KOPT-K1 (cell line): ENCODE measurements at regions not wholly inside any gene's neighbourhood (a gene's known extent, or its start where the extent isn't known, plus 50 kb on each side); places are given as distances from the start of the nearest gene placed in this dataset.
"Not testable (repeated sequence)": the region's sequence is repeated elsewhere in the genome, so short reads cannot be mapped to it uniquely, and the experiment has no call there.

Experiments
- H3K27ac ChIP-seq: fragments of 200-600 bp; sonication (generic); 2 replicates; pipeline ENCODE4 v1.5.1; 2016; ENCODE audit warnings: antibody characterized with exemption, mild to moderate bottlenecking, low read depth, low read length; ENCODE audit not compliant: poor library complexity, severe bottlenecking
- H3K36me3 ChIP-seq: fragments of 200-600 bp; sonication (generic); 2 replicates; pipeline ENCODE4 v1.5.1; 2017; ENCODE audit warnings: antibody characterized with exemption, mild to moderate bottlenecking, low read length, moderate library complexity; ENCODE audit not compliant: insufficient read depth
- H3K9me3 ChIP-seq: fragments of 200-600 bp; sonication (generic); 2 replicates; pipeline ENCODE4 v1.5.1; 2017; ENCODE audit warnings: antibody characterized with exemption, low read length, mild to moderate bottlenecking; ENCODE audit not compliant: insufficient read depth, poor library complexity, severe bottlenecking

DNA sequence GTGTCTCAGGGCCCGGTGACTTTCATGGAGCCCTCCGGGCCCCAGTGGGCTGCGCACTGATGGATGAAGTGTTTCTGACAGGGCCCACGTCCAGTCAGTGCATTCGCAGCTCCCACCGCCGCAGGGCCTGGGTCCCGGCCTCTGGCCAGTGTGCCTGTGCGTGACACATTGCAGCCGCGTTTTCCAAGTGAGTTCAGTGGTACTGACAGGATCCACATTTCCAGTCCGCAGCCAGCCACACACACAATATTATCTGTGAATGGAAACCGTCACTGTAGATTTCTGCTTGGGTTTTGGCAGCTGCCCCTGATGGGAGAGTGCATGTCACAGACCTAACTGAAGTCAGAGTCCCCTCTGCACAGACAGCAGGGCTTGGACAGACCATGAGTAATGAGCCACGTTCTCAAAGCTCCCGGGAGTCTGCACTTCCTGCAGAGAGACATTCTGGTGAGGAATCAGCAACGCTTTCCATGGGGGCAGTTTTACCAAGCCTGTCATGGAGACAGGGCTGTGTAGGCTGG lies 171.4 kb downstream of the MYLK4 start:
- Histone ChIP-seq H3K36me3 (no peaks in the 10 kb centered on the region), H3K27ac (no peak overlapping the region), H3K9me3 (no peaks in the 10 kb centered on the region)

DNA sequence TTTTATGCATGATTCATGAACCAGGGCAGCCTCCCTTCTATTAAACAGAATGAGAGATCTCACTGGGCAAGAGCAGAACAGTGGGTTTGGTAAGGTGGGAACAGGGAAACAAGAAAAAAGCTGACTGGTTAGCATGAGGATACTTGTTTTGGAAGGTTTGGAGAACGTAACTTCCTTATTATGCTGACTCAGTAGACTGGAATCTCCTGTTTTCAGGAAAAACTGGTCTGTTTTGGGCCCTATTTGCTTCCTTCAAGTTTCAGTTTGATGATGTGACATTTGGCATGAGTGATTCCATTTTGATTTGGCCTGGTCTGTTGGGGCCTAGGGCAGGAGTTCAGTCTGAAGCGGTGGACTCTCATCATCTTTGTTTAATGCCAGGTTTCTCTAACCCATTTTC lies 172.0 kb downstream of the MYLK4 start:
- H3K36me3 ChIP-seq, result no peaks in the 10 kb centered on the region
- H3K9me3 ChIP-seq, result no peaks in the 10 kb centered on the region
- H3K27ac ChIP-seq, result no peak overlapping the region

DNA sequence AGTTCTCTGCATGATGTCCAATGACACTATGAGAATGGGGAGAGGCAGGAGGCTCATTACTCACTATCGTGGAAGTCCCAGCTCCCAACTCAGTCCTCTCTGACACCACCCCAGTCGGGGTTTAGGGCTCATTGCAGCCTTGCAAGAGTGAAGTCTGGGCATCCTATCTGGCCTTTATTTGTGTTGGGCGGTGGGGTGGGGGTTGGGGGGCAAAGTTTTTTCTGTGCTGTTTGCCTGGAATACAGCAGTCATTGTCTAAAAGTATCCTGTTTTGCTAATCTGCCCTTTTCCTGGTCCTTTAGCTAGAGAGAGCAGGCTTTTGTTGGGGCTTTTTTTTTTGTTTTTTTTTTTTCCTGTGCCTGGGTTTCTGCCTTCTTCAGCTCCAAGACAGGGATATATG lies 174.2 kb downstream of the MYLK4 start:
- H3K27ac ChIP-seq, result no peak overlapping the region
- no peaks in the 10 kb centered on the region for H3K9me3 ChIP-seq
- H3K36me3 ChIP-seq, result no peaks in the 10 kb centered on the region

DNA sequence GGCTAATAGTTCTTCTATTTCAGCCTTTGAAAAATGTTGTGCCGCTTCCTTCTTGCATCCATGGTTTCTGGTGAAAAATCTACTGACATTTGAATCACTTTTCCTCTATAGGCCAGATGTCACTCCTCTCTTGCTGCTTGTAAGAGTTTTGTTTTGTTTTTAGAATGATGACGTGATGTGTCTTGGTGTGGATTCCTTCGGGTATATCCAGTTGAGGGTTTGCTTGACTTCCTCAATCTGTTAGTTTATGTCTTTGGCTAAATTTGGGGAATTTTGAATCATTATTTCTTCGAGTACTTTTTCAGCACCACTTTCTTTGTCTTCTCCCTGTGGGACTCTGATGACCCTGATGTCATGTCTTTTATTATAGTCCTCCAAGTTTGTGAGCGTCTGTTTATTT lies 175.5 kb downstream of the MYLK4 start:
- Histone ChIP-seq H3K27ac (no peak overlapping the region), H3K36me3 (no peaks in the 10 kb centered on the region), H3K9me3 (no peaks in the 10 kb centered on the region)

DNA sequence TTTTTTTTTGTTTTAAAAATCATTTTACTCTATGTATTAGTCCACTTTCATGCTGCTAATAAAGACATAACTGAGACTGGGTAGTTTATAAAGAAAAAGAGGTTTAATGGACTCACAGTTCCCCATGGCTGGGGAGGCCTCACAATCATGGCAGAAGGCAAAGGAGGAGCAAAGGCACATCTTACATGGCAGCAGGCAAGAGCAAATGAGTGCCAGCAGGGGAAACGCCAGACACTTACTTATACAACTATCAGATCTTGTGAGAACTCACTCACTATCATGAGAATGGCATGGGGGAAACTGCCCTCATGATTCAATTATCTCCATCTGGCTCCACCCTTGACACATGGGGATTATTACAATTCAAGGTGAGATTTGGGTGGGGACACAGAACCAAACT lies 181.3 kb downstream of the MYLK4 start:
- H3K36me3 ChIP-seq, H3K9me3 ChIP-seq, H3K27ac ChIP-seq: not testable (repeated sequence)

DNA sequence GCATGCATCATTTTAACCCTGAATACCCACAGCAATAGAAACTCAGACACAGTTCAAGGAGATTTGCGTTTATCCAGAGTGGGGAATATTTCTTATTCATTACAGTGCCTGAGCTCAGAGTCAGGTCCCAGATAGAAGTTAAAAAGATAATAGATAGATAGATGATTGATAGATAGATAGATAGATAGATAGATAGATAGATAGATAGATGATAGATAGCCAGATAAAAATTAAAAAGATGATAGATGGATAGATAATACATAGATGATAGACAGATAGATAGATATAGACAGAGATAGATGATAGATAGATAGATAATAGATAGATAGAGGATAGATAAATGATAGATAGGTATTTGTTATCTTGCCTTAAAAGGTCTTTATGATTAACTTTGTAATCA lies 184.7 kb downstream of the MYLK4 start:
- Histone ChIP-seq H3K36me3 (no peaks in the 10 kb centered on the region), H3K27ac (no peak overlapping the region), H3K9me3 (peaks cover 8% of the 10 kb centered on the region)

DNA sequence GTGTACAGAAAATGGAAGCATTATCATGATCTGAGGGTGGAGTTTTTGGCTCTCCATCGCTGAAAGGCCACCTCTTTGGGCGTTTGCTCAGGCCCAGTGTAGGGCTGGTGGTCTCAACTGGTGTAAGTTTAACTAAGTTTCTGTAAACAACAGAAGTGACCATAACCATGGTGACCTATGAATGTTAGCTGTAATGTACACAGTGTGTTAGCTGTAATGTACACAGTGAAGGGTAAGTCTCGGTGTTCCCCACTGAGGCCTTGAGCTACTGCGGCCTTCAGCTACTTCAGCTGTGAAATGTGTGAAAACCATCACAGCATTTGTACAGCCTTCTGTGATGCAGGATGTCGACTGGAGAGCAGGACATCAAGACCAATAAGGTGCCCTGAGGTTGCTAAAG lies 185.2 kb downstream of the MYLK4 start:
- H3K27ac ChIP-seq, result no peak overlapping the region
- peaks cover 8% of the 10 kb centered on the region for H3K9me3 ChIP-seq
- no peaks in the 10 kb centered on the region for H3K36me3 ChIP-seq

DNA sequence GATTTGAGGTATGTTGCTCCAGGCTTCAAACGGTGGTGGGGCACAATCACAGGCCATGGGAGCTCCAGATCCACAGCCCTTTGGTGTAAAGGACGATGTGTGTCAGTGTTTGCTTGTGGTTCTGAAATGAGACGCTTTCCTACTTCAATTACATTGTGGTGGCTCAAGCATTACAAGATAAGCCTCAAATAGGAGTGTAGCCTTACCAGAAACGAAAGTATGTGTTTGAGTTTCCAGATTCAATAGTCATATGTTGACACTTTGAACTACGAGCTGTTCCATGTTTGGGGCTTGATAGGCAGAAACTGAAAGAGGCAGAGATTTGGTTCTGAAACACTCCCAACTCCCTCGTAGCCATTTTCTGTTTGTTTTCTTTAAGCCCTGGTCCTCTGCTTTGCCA lies 187.1 kb downstream of the MYLK4 start:
- Histone ChIP-seq H3K36me3 (no peaks in the 10 kb centered on the region), H3K9me3 (no peaks in the 10 kb centered on the region), H3K27ac (no peak overlapping the region)

DNA sequence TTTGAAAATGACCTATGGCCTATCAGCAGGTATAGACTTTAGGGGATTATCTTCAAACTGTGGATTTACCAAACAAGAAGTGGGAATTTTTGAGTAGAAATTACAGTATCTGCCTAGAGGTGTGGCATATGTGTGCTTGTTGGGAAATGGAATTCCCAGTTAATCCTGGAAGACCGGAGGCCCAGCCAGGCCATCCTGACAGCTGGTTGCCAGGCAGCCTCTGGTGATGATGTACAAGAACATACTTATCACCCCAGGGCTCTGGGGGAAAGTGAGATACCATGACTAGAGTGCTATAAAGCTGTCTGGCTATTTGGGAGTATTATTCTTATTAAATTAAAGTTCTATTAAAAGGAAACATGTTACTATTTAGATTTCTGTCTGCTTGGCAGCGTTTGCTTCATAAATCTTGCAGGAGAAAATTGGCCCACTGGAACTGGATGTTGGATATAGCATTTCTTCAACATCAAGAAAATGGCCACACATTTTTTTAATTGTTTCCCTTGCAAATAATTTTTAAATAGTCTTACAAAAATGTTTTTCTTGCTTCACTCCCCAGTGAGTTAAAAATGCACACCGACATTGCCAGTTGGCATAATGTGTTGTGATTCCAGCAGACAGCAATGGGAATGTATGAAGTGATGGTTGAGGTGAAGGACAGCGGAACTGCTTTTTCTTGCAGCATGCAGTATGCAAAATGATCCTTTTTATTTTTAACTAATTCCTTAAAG lies 187.8 kb downstream of the MYLK4 start:
- H3K27ac ChIP-seq, result no peak overlapping the region
- no peaks in the 10 kb centered on the region for H3K9me3 ChIP-seq
- H3K36me3 ChIP-seq, result no peaks in the 10 kb centered on the region

DNA sequence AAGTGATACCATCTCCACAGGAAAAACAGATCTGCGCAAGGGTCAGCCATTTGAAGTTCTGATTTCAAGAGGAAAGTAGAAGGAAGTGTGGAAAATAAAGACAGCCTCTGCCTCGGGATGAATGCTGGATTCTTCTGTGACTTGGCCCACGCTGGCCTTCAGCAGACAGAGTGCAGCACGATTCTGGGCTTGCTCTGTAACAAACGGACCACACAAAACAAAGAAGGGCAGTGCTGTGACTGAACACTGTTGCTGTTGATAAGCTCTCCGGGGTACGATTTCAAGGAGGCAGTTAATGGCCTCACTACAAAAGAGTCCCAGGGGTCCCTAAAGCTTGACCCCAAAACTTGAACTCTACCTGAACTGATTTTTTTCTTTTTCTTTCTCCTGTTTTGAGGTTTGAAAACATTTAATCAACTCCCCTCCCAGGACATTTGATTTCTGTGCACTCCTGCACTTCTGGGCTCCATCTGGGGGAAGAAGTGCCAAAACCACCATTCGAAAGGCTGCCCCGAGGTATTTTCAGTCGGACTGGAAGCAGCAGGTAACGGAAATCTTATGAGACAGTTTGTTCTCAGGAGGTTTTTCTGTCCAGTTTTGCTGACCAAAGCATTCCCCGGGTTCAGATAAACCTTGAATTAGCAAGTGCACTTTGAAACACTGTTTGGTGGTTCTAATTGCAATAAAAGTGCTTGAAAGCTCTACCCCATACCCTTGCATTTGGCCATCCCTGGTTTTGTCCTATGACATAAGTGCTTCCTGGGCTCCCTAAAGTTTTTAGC lies 189.6 kb downstream of the MYLK4 start:
- Histone ChIP-seq H3K36me3 (no peaks in the 10 kb centered on the region), H3K9me3 (no peaks in the 10 kb centered on the region), H3K27ac (no peak overlapping the region)

DNA sequence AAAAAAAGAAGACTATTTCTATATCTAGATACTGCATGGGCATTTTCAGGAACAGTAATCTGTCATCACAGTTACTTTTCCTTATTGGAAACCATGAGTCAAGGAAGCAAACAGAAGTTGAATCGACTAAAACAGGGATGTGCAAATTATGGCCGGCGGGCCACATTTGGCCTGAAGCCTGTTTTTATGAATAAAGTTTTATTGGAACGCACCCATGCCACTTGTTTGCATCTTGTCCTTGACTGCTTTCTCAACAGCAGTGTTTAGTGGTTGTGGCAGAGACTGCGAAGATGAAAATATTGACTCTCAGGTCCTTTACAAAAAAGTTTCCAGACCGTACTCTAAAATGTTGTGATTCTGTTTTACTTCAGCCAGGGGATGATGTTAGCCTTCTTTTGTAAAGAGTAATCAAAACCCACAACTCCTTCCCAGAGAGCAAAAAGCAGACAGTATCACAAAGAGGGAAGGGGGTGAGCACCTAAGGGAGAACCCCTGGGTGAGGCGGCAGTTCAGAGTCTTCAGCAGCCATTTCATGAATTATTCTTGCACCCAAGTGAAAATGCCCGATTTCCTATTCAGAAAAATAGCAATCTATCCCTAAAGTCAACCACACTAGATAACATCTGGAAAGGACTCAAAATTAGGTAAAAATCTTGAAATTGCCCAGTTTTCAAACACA lies 190.4 kb downstream of the MYLK4 start:
- no peak overlapping the region for H3K27ac ChIP-seq
- H3K9me3 ChIP-seq, result no peaks in the 10 kb centered on the region
- H3K36me3 ChIP-seq, result no peaks in the 10 kb centered on the region

DNA sequence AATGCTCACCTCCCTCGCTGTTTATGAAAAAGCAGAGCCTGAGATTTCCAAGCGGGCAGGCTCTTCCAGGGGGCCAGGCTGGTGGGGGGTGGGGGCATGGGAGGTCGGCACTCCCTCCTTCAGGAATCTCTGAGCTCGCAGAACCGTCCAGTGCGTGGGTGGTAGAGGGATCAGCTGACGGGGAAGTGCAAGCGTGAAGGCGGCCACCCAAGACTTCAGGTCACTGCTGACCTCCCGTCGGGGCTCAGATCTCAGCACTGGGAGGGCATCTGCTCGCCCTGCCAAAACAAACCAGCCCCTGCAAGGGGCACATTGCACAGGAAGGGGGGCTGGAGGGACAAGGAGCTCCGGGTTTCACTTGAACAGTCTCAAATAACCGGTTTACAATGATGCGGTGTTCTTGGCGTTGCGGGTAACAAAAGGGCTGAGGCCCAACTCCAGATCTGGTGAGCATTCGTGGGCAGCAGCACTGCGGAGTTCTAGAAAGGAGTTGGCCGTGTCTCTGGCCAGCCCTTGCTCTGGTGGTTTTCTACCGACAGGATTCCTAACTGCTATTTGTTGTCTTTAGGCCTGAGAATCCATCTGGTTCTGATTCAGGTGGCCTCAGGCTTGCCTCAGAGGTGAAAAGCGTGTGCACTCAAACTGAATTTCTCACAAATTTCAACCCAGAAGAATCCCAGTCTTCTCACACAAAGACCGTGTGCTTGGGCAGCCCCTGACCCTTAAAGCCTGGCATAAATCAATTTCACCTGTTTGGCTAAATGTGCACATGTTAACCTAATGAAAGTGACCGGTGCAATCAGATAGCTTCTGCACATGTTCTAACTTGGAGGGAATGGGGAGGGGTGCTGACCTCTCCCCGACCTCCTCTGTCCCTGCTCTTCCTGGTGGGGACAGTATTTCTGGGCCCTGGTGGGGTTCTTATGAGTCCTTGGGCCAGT lies 191.6 kb downstream of the MYLK4 start:
- Histone ChIP-seq H3K9me3 (no peaks in the 10 kb centered on the region), H3K27ac (no peak overlapping the region), H3K36me3 (no peaks in the 10 kb centered on the region)

DNA sequence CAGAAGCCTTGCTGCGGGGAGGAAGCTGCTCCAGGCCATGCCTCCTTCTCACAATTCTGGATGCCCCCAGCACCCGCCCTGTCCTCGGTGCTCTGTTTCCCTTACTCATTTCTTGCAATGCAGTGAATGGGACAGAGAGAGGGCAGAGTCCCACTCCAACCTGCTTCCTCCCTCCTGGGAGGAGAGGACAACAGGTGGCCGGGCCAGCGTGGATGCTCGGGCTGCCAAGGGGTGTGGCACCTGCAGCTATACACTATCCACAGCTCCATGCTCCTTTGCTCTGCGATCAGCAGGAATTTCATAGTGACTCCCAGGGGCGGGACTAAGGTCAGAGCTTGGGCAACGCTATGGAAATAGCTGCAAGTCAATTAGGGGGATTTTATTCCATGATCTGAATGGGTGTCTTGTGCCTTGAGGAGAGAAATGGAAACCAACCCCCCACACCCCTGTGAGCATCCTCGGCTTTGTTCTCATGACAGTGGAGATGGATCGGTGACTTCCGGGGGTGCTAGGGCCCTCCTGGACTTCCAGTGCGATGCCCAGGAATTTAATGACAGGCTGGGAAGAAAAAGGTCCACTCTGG lies 192.5 kb downstream of the MYLK4 start:
- H3K9me3 ChIP-seq, result no peaks in the 10 kb centered on the region
- H3K27ac ChIP-seq, result no peak overlapping the region
- no peaks in the 10 kb centered on the region for H3K36me3 ChIP-seq

DNA sequence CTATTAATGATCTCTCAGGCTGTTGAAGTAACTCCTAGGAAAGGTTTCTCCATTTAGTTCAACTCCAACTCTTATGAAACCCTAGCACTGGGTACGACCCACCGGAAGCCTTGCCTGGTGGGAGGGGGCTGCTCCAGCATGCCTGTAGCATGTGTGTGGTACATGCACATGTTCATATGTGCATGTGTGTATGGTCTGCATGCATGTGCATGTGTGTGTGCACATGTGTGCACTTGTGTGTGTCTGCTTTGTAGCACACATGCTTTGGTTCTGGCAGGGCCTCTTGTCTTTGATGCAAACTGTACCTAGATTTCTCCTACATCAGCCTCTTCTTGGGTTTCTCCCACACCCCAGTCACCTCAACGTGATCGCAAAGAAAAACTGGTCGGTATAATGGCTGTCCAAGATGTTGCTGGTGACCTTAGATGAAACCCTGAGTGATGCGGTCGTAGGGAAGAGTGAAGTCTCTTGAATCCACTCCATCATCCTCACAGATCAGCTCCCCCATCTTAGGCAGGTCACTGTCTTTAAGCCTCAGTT lies 193.5 kb downstream of the MYLK4 start:
- no peak overlapping the region for H3K27ac ChIP-seq
- H3K36me3 ChIP-seq, result no peaks in the 10 kb centered on the region
- no peaks in the 10 kb centered on the region for H3K9me3 ChIP-seq
